Suppressor macrophage treated with lipopolysaccharide for 4 hours (primary cell): ENCODE measurements at regions not wholly inside any gene's neighbourhood (a gene's known extent, or its start where the extent isn't known, plus 50 kb on each side); places are given as distances from the start of the nearest gene placed in this dataset.

Experiments used
- DNase-seq: peaks from one replicate; pipeline ENCODE4 v3.0.0-alpha.2; 2020

DNA sequence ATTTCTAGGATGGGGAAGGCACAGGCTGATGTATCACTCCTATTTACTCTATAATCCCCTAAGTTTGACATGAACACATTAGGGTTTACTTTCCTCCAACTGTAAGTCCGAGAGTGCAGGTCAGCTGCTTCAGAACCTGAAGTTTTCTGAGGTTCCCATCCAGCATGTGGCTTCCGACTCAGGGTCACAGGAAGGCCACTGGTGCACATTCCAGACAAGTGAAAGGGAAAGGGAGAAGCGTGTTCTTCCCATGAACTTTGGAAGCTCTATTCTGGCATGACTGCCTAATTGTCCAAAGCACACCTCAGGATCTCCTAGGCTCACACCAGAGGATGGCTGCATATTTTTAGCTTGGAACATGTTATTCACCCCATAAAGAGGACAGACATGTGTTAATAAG, 602.6 kb downstream of the SEMA5A start:
- DNase-seq = no peak

DNA sequence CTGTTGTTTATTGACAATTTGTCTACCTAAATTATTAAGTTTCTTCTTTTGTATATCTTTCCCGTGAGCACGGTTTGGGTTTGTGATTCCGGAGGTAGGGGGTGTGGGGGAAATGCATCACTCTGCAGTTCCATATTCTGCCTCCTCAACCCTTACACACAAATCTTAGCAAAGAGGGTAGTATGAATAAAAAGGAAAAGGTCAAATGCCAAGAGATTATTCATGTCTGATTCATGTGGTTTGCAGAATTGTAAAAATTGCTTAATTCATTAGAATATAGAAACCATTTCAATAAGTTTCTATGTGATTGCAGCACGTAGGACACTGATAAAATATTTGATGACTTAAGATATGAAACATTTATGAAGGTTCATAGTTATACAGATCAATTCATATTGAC, 601.9 kb downstream of the SEMA5A start:
- DNase-seq = no peak

DNA sequence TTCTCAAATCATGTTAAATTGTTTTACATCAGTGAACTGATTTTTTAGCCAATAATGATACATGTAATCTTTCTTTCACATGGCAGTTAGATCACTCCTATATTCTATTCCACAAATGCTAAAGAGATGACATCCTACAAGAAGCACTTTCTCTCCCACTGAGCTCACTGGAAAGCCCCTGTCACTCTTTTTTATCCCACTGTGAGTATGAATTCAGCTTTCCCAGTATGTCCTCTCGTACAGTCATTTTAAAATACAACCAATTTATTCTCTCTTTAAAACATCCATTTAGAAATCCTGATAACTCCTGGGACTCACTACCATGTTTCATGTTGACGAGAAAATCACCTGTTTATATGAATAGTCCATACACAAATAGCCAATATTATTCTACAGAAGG, 599.9 kb downstream of the SEMA5A start:
- DNase-seq = no peak

DNA sequence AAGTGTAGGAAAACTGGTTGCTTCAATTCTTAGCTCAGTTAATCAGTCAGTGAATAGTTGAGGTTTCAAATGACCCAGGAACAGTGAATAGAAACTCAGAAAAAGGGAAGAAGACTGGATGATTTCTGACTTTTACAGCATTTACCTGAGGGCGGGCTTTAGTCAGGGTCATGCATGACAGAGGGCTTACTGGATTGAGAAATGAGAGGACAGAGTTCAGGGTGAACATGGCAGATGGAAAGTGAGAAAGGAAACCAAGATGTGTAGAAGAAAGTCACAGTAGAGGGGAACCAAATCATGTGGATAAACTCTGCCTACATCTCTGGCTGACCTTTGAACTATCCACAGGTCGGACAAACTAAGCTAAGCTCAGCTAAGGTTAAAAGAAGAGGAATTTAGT, 596.0 kb downstream of the SEMA5A start:
- no peak for DNase-seq

- DNase-seq = no peak
These were observed 593.7 kb downstream of the SEMA5A start for GRCh38 chr5:8952147-8952546.

DNA sequence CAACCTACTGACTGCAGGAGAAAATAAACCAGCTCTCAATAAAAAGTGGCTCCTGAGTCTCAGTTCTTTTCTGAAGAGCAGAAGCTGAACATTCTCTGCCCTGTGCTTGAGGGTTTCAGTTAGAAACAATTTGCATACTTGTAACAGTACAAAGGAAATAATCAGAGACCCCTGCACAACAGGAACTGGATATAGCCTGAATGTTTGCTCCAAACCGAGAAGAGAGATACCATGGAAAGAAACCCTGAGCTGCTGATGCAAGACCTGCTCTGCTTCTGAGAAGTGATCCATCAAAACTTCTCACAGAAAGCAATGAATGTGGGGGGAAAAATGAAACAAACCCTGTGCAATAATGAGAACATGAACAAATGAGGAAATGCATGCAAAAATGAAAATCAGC, 592.9 kb downstream of the SEMA5A start:
- DNase-seq = no peak

DNA sequence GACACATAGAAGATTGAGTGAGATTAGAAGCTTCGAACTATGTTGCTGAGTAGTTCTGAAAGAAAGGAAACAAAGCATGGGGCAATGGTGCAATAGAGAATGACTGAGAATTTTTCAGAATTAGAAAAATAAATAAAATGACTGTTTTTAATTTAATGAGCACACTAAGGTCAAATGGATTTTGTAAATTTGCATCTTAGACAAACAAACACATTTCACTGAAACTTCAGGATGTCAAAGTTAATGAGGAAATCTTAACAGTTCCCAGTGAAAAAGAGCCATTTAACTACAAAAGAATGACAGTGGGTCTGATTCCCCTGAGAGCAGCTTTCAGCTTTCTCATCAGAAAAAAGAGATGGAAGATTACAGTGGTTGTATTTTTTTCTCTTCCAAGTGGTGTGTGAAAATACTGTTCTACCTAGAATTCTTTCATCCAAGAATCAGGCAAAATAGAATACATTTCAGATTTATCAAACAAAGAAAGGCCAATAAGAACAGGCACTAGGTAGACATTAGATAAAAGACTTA, 591.9 kb downstream of the SEMA5A start:
- DNase-seq = no peak

GRCh38 chr5:8954801-8955200, 591.1 kb downstream of the SEMA5A start:
- no peak for DNase-seq

- no peak for DNase-seq
These were observed 589.2 kb downstream of the SEMA5A start for GRCh38 chr5:8956659-8957058.

DNA sequence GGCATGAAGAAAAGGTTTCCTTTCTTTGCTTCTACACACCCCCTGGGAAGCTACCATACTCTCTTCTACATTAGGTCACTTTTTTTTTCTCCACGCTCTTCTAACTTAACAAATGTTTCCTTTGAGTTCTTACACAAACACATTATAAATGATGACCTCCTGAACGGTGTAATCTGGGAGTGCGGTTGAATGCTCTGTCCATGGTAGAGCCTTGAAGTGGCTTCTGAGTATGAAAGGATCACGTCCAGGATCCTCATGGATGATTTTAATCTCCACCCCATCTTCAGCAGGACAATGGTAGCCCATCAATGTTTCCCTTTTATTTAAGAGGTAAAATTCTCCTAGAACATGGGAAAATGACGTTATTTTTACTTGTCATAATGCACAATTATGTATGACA, 587.3 kb downstream of the SEMA5A start:
- DNase-seq = no peak

DNA sequence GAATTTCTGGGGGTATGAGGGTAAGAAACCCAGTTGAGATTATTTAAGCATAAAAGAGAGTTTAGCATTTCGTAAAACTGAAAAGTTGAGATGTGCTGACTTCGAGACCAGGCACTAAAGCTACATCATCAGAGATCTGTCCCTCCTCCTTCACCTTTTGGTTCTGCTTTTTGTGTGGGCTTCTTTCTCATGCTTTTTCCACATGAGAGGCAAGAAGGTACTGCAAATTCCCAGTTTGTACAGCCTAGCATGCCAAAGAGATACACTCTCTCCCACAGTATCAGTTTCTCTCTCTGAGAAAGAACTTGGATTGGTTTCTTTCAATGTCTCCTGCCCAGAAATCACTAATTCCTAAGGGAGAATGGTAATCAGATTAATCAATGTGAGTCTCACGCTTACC, 584.7 kb downstream of the SEMA5A start:
- DNase-seq = no peak

DNA sequence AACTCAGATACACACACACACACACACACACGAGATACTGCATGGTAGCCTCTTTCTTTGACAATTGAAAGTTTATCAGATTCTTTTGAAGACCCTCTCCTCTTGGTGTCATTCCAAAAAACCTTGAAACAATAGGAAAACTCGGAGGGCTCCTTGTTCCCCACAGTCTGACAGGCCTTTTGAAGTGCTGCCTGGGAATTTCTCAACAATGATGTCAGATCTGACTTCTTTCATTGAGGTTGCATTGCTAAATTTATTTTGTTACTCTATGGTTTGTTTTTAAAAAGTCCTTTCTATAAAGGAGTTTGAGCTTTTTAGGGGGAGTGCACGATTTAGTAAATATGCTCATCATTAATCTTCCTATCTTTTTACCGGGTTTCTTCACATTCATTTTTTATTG, 583.9 kb downstream of the SEMA5A start:
- no peak for DNase-seq

- no peak for DNase-seq
These were observed 564.9 kb downstream of the SEMA5A start for GRCh38 chr5:8981016-8981415.

- no peak for DNase-seq
These were observed 564.4 kb downstream of the SEMA5A start for GRCh38 chr5:8981496-8981895.

- DNase-seq = no peak
These were observed 561.5 kb downstream of the SEMA5A start for GRCh38 chr5:8984386-8984785.
